ENCODE measurements at regions not wholly inside any gene's neighbourhood (a gene's known extent, or its start where the extent isn't known, plus 50 kb on each side); places are given as distances from the start of the nearest gene placed in this dataset.
"Not testable (repeated sequence)": the region's sequence is repeated elsewhere in the genome, so short reads cannot be mapped to it uniquely, and the experiment has no call there.

DNA sequence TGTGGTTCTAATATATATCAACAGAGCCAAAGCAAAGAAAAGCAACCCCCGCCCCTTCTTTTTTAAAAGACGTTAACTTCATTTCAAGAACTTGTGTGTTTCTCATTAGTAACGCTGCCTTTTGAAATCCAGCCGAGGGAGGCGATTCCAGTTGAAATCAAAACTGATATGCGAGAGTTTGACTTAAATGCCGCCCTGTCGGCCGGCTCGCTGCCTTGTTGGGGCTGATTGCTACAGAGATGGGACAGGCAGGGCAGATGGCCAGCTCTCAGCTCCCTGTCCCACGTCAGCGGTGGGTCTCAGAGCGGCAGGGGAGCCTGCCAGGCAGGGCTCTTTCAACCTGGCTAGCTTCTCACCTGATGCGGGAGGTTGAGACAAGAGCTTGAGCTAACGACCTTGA lies 51.9 kb upstream of the ALX4 start:
- no peak for DNase-seq

DNA sequence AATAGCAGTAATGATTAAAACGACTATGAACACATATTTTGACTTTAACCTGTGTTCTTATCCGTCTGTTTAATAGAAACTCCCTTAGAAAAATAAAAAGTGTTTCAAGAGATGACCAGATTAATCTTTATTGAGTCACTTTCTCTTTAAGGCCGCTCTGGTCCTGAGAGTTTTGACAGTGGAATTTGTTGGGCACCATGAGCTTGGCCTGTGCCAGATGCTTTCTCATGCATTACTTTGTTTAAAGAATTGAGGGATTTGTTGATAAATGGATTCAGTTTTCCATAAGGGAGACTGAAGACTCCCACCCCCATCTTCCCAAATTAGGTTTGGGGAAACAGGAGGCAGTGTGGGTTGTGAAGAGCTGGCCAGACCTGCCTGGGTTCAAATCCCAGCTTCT lies 53.2 kb upstream of the ALX4 start:
- no peak for DNase-seq

DNA sequence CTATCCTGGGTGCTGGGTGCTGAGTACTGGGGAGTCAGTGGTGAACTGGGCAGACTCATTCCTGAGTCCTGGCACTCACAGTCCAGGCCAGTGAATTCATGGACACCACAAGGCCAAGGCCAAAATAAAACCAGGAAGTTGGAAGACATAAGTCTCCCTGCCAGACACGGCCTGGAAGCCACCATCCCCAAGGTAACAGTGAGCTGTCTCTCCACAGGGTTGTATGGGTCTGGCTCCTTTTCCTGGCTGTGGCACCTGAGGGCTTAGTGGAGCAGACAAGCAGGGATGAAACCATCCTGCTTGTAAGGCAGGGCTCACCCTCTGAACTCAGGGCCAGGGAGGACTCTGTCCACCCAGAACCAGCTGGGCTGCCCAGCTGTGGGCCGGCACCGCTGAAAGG lies 54.7 kb upstream of the ALX4 start:
- DNase-seq = no peak

DNA sequence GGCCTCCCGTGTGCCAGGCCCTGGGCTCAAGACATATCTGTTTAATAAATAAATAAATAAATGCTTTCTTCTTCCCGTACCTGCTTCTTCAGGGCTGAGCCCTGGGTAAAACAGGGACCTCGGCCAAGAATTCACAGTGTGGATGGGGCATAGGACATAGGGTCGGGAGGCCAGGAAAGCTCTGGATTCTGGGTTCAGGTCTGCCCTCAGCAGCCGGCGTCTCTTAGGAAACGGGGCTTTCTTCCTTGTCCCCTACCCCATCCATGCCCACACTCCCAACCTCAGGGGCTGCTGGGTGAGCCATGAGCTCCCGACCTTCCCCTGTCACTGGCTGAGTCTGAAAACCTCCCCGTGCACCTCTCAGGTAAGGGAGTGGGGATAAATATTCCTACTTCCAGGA lies 55.7 kb upstream of the ALX4 start:
- no peak for DNase-seq

DNA sequence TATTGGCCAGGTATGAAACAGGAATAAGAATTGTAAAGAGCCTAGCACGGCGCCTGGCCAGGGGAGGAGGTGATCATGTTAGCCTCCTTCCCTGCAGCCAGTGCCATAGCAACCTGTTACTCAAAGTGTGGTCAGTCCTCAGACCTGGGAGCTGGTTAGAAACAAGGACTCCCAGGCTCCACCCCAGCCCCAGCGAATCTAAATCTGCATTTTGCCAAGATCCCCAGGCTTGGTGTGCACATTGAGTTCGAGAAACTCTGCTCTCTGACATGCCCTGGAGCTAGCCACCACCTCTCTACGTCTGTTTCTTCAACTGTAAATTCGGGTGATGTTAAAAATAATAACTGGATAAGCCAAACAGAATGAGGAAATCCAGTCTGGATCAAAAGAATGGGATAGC lies 56.1 kb upstream of the ALX4 start:
- no peak for DNase-seq

DNA sequence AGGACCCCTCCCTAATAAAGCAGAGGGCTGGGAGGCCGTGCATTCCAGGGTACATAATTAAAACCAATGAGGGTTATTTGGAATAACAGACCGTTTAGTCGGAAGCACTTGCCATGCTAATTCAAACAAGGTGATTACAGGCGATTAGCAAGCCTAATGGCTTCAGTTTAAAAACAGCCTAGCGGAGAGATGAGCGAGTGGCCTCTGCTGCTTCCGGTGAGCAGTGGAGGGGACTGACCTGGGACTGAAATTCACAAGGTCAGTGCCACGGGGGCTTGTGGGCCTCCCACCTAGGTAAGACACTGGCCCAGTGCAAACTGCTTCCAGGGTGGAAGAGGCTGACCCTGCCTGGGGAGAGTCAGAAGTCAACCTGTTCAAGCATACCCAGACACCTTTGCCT lies 56.8 kb upstream of the ALX4 start:
- DNase-seq = no peak

DNA sequence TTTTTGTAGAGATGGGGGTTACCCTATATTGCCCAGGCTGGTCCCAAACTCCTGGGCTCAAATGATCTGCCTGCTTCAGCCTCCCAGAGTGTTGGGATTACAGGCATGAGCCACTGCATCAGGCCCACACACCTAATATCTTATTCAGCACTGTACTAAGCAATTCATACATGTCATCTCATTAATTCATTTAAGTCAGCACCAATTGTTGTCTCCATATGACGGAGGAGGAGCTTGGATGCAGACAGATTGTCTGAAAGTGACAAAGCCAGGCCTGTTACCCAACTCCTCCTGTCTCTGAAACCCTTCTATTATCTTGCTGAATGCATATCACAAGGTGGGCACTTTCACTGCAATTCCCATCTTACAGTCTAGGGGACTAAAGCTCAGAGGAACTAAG lies 57.5 kb upstream of the ALX4 start:
- DNase-seq = no peak

DNA sequence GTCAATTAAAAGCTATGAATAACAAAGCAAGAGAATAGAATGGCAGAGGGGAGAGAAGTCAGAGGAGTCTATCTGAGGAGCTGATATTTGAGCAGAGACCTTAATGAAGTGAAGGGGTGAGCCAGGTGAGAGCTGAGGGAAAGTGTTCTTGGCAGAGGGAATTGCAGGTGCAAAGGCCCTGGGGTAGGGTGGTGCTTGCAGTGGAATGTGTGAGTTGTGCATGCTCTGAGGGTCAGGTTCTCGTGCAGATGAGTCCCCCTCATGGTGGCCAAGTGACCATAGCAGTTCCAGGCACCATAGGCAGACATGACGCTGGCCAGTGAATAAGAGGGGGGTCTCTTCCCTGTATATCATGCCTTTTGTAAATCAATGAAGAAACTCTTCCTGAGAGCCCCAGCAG lies 58.9 kb upstream of the ALX4 start:
- DNase-seq = no peak

DNA sequence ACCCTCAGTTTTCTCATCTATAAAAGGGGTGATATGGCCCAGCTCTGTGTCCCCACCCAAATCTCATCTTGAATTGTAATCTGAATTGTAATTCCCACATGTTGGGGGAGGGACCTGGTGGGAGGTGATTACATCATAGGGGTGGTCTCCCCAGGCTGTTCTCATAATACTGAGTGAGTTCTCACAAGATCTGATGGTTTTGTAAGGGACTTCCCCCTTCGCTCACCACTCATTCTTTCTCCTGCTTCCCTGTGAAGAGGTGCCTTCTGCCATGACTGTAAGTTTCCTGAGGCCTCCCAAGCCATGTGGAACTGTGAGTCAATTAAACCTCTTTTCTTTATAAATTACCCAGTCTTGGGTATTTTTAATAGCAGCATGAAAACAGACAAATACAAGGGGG lies 61.1 kb upstream of the ALX4 start:
- not testable (repeated sequence) for DNase-seq

DNA sequence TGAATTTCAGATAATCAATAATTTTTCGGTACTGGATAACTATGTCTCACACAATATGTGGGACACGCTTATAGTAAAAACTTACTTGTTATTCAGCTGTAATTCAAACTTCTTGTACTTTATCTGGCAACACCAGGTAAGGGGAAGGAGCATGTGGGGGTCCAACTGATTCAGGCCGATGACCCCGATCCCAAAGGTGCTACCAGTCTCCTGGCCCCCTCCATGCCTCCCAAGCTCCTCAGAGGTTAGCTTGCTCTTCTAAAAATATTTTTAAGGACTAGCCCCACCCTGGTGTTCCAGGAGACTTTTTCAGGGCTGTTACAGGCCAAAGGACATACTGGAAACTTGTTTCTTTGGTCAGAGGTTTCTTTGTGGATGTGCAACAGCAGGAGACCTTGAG lies 61.8 kb upstream of the ALX4 start:
- no peak for DNase-seq

DNA sequence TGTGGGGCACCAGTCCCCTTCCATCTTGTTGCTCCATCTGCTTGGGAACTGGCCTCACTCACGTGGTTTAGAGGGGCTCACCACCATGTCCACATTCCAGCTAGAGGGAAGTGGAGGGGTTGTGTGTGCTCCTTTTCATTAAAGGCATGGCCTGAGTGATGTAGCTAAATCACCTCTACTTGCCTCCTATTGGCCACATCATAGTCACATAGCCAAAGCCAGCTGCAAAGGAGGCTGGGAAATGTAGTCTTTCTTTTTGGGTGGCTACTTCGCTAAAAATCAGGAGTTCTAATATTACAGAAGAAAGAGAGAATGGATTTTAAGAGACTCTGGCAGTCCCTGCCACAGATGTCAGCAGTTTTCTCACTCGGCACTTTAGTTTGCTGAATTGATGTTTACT lies 63.0 kb upstream of the ALX4 start:
- DNase-seq = no peak

DNA sequence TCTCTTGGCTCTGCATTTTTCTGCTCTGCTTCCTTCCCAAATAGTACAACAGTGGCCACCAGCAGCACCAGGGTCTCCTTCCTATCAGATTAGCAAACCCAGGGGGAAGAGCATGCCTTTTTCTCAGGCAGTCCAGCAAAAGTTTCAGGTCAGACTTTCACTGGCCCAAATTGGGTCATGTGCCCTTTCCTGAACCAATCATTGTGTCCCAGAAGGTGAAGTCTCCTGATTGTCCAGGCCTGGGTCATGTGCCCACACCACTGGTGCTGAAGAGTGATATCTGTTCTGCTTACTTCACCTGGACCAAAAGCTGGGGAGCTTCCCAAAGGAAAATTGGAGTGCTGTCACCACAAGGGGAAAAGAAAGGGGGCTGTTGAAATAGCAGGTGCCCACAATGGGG lies 64.1 kb upstream of the ALX4 start:
- no peak for DNase-seq

DNA sequence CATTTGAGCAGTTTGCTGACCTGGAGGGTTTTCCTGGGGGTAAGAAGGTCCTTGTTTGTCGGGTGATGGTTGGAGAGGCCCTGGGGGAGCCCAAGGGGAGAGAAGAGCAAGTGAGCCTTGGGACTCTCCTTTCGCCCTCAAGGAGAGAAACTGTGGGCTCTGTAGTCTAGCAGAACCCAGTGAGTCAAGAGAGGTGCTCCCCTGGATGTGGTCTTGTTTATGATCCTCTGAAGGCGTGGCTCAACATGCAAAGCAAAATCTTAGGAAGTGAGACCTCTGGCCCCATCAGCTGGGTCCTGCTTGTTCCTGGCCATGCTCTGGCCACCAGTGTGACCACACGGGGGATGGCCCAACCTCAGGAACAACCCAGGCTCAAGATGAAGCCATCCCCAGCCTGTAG lies 66.5 kb upstream of the ALX4 start:
- DNase-seq = no peak

DNA sequence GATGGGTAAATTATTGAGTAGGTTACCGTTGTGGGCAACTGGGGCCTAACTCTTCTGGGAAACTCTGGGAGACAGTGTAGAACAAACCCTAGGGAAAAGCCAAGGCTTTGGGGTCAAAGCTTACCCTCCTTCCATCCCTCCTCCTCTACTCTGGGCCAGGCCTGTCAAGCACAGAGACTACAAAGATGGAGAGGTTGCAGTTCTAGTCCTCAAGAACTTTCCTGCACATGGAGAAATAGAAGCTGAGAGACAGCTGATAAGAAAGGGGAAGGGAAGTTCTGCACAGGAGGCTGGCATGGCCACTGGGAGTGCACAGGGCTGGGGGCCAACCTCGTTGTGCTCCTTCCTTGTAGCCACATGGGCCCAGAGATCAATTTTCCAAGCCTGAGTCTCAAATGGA lies 67.2 kb upstream of the ALX4 start:
- DNase-seq = no peak

DNA sequence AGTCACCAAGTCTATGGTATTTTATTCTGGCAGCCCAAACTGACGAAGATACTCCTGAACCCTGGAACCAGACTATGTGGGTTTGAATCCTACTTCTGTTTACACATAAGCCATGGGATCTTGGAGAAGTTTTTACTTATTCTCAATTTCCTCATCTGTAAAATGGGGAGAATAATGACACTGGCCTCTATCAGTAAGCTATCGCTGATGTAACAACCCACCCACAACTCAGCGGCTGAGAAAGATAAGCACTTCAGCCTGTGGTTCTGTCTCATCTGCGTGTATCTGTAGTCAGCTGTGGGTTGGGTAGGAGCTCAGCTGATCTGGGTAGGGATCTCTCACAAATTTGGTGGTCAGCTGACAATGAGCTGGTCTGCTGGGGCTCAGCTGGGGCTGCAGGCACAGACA lies 68.0 kb upstream of the ALX4 start:
- no peak for DNase-seq

DNA sequence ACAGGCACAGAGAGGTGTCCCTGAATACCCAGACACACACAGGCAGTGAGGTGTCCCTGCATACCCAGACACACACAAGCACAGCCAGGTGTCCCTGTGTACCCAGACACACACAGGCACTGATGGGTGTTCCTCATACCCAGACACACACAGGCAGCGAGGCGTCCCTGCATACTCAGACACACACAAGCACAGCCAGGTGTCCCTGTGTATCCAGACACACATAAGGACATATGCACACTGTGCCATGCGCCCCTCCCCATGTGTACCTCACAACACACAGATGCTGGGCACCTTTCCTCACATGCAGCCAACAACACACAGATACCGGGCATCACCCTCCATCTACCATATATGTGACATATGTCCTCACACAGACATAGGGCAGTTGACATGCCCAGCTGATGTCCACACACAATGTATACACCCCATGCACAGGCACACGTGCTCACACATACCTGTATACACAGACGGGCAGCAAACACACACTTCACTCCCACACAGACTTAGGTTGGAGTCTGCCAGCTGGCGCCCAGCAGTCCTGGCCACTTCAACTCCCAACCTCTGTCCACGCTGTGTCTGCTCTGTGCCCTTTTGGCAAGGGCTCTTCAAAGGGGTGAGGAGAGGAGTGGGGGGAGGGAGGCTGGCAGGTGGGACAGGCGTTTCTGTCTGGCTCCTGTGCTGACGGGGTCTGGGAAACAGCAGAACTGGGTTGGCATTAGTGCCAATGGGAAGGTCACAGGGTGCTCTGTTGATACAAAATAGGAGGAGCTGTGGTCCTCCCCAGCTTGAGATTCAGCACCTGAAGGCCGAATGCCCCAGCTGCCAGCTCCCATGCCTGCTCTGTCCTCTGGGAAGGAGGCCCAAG lies 69.4 kb upstream of the ALX4 start:
- no peak for DNase-seq

DNA sequence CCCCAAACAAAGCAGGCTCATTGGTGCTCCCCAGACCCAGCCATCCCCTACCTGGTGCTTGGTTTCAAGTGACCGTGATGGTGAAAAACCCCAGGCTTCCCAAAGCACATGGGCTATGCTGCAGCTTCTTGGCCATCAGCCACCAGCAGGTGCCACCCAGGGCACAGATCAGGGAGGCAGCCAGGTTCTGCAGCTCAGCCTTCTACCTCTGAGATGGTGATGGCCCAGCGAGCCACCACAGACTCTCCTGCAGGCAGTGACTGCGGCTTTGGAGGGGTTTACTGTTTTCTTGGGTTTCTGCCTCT lies 70.0 kb upstream of the ALX4 start:
- DNase-seq = no peak

DNA sequence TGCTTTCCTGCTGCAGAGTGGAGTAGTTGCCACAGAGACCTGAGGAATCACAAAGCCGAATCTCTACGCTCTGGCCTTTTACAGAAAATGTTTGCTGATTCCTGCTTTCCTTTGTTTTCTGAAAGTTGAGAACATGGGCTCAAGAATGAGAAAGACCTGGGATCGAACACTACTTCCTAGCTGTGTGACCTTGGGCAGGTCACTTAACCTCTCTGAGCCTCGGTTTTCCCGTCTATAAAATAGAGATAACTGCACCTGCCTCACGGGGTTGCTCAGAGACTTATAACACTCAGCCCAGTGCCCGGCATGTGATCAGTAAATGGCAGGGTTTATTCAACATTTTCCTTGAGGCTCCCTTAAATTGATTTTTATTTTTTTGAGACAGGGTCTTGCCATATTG lies 70.9 kb upstream of the ALX4 start:
- no peak for DNase-seq

DNA sequence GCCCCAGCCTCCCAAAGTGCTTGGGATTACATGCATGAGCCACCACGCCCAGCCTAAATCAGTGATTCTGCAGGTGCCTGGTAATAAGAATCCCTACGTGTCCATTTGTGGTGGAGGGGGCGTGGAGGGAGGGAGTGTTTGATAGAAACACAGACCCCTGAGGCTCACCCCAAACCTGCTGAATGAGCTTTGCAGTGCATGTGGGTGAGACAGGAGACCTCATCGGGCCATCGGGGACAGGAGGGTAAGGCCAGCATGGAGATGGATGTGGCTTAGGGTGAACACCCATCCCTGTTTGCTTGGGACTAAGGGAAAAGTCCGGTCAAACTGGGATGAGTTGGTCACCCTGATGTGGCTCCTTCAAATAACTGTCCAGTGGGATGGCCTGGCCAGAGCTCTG lies 71.3 kb upstream of the ALX4 start:
- no peak for DNase-seq

DNA sequence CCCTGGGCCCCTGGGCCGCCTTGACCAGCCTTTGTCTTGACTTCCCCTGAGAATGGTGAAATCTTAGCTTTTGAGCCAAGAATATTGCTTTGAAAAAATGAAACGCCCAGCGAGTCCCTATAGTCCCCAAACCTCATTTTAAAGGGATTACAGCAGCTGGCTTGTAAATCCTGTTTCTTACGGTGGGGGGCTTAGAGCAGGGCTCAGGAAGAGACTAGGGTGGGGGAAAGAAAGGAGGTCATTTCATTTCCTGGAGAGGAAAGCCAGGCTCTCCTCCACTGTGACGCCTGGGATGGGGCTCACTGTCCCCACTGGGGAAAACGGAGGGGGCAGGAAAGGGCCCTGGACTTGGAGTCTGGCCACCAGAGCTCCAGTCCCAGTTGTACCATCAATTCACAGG lies 72.2 kb upstream of the ALX4 start:
- no peak for DNase-seq

DNA sequence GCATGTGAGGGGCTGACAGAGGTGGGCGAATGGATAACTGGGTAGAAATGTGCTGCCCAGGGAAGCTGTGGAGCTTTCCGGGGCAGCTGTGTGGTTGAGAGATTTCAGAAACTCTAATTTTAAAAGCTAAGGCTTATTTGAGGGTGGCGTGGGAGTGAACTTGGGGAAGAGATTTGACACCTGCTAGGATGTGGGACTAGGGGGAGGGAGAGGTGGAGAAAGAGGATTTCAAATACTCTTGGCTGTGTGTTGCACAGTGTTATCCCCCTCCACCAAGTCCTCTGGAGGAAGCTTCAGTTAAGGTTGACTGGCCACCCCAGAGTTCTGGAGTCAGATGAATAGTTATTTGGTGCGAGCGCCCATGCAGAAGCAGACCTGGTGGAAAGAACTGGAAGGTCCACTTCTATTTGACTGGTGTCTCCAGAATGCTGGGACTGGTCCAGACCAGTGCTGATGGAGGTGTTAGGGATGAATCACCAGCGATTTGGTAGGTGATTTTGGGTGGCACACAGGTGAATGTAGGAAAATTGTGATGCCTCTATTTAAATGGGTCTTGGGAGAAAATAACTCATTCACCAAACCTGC lies 72.8 kb upstream of the ALX4 start:
- DNase-seq = no peak

DNA sequence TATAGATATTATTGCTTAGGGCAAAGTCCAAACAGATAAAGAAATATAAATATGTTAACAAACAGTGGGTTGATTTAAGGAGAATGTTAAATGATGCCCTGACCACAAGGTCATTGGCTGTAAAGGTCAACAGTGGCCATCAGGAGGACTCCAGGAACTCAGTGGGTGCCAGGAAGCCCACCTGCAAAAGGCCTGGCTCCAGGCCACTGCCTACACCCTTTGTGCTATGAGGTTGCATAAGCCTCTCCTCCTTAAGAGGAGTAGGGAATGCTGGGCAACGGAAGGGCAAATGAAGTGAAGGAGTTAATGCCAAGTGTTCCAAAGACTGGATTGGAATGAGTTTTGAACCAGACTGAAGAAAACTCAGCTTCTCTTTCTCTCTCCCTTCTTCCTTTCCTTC lies 73.3 kb upstream of the ALX4 start:
- DNase-seq = no peak

DNA sequence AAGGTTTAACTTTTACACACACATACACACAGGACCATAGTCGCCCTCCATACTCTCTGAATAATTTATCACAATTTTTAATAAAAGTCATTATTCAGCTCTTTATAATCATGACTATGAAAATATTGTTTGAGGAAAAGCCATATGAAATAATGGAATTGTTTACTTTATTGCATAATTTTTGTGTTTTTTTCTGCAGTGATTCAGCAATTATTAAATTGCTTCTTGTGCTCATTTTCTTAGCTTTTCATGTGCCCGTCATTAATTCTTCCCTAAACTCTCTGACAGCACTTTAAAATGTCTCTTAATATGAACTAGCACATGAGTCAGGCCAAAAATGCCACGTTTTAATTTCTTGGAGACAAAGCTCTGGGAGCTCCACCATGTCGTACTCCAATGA lies 77.5 kb upstream of the ALX4 start:
- DNase-seq = no peak

DNA sequence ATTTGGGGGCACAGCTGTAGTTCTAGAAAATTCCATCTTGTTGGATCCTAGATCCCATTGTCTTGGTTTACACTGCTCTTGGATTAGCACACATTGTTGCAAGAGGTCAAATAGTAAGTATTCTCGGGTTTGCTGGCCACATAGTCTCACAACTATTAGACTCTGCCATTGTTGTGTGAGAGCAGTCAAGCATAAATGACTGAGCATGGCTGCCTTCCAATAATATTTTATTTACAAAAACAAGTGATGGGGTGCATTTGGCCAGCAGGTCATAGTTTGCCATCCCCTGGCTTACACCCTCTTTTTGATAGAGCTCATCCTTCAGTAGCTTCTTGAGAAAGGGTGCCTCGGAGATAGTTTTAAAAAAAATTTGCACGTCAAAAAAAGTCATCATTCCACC lies 77.9 kb upstream of the ALX4 start:
- DNase-seq = no peak
